H1 (cell line): ENCODE measurements at regions not wholly inside any gene's neighbourhood (a gene's known extent, or its start where the extent isn't known, plus 50 kb on each side); places are given as distances from the start of the nearest gene placed in this dataset.

Experiments used
- CTCF ChIA-PET: fragments of 300-600 bp; sonication (Branson Sonifier 250); formaldehyde crosslinking; loops from one replicate; lab custom pipeline; 2021; ENCODE audit not compliant: partially characterized antibody; lab: Charles Lee
- POLR2A ChIA-PET: fragments of 300-600 bp; sonication (Branson Sonifier 250); formaldehyde crosslinking; loops from one replicate; lab custom pipeline; 2021; ENCODE audit warnings: inconsistent platforms; ENCODE audit not compliant: partially characterized antibody; lab: Charles Lee
- DNase-seq, 2 experiments: peaks; one replicate each; pipeline versions ENCODE4 v3.0.0 to v3.0.0-alpha.2; 2010 to 2022; ENCODE audit warnings: low spot score in 2 of 2, low read depth in 1 of 2, mixed read lengths in 1 of 2
- FAIRE-seq: peaks from 2 replicates; lab custom pipeline; 2011; peaks lifted over from hg19 to GRCh38; lab: Jason Lieb, UNC
- H2AFZ ChIP-seq: 2 replicates; pipeline ENCODE4 v1.8.1; 2012; ENCODE audit warnings: low read length, inconsistent platforms
- H2AK5ac ChIP-seq: 2 replicates; pipeline ENCODE4 v1.6.1; 2013; ENCODE audit warnings: low read depth, low read length
- H2BK120ac ChIP-seq: replicated peaks from 2 replicates; pipeline ENCODE3; 2013; ENCODE audit warnings: low read depth, low read length, inconsistent platforms
- H2BK12ac ChIP-seq: 2 replicates; pipeline ENCODE4 v1.6.1; 2013; ENCODE audit warnings: low read depth, low read length
- H2BK15ac ChIP-seq: 2 replicates; pipeline ENCODE4 v1.6.1; 2013; ENCODE audit warnings: low read length
- H2BK20ac ChIP-seq: 2 replicates; pipeline ENCODE4 v1.6.1; 2013; ENCODE audit warnings: low read length
- H2BK5ac ChIP-seq: 2 replicates; pipeline ENCODE4 v1.6.1; 2013; ENCODE audit warnings: low read depth, low read length
- H3K14ac ChIP-seq: 2 replicates; pipeline ENCODE4 v1.6.1; 2013; ENCODE audit warnings: inconsistent platforms; ENCODE audit not compliant: insufficient read length
- H3K18ac ChIP-seq: 2 replicates; pipeline ENCODE4 v1.6.1; 2013; ENCODE audit warnings: low read length; ENCODE audit errors: extremely low read depth
- H3K23ac ChIP-seq: 2 replicates; pipeline ENCODE4 v1.6.1; 2013; ENCODE audit warnings: inconsistent platforms; ENCODE audit not compliant: insufficient read length
- H3K23me2 ChIP-seq: 2 replicates; pipeline ENCODE4 v1.6.1; 2013; ENCODE audit warnings: low read depth, low read length
- H3K27ac ChIP-seq: 2 replicates; pipeline ENCODE4 v1.6.1; 2011; ENCODE audit warnings: low read depth, low read length, inconsistent platforms
- H3K27me3 ChIP-seq, 4 experiments: replicated peaks in 1 of 4; 1 replicate in 1 of 4; 2 replicates in 3 of 4; pipeline versions ENCODE4 v1.6.1 to v1.8.1; 2011 to 2013; ENCODE audit warnings: low read length in 3 of 4, mild to moderate bottlenecking in 3 of 4, inconsistent platforms in 2 of 4, mixed read lengths in 2 of 4, moderate library complexity in 1 of 4; ENCODE audit not compliant: control insufficient read depth in 3 of 4, insufficient read depth in 3 of 4; ENCODE audit errors: extremely low read depth in 1 of 4
- H3K36me3 ChIP-seq, 4 experiments: 2 replicates each; pipeline versions ENCODE4 v1.6.1 to v1.8.1; 2011 to 2013; ENCODE audit warnings: mild to moderate bottlenecking in 4 of 4, low read length in 3 of 4, moderate library complexity in 2 of 4, control low read depth in 1 of 4, inconsistent platforms in 1 of 4; ENCODE audit not compliant: insufficient read depth in 4 of 4, control insufficient read depth in 2 of 4
- H3K4ac ChIP-seq: replicated peaks from 2 replicates; pipeline ENCODE3; 2013; ENCODE audit warnings: low read length, low read depth, mixed read lengths, inconsistent platforms; ENCODE audit not compliant: insufficient read length
- H3K4me1 ChIP-seq, 4 experiments: replicated peaks in 1 of 4; 1 replicate in 1 of 4; 2 replicates in 3 of 4; pipeline versions ENCODE4 v1.6.1 to v1.8.1; 2011 to 2013; ENCODE audit warnings: low read length in 3 of 4, inconsistent platforms in 2 of 4, mixed read lengths in 1 of 4; ENCODE audit not compliant: insufficient read depth in 4 of 4, control insufficient read depth in 3 of 4
- H3K4me2 ChIP-seq, 2 experiments: 2 replicates each; pipeline versions ENCODE4 v1.6.1 to v1.8.1; 2011 to 2013; ENCODE audit warnings: low read depth in 2 of 2, low read length in 2 of 2, control low read depth in 1 of 2, inconsistent platforms in 1 of 2, mild to moderate bottlenecking in 1 of 2; ENCODE audit not compliant: insufficient read depth in 1 of 2
- H3K4me3 ChIP-seq, 4 experiments: fragments of 200-600, 300-600 bp in 1 of 4; sonication (generic), shearing (Covaris generic), sonication (Bioruptor Twin) in 1 of 4; 2 replicates each; pipeline versions ENCODE4 v1.5.1 to v1.8.1; 2011 to 2016; ENCODE audit warnings: low read length in 4 of 4, low read depth in 3 of 4, control low read depth in 2 of 4, inconsistent platforms in 2 of 4, mild to moderate bottlenecking in 2 of 4, mixed read lengths in 1 of 4, moderate library complexity in 1 of 4; ENCODE audit not compliant: insufficient read depth in 2 of 4; ENCODE audit errors: extremely low read depth in 1 of 4
- H3K56ac ChIP-seq: replicated peaks from 2 replicates; pipeline ENCODE3; 2013; ENCODE audit warnings: low read depth, mild to moderate bottlenecking, mixed read lengths, low read length, inconsistent platforms; ENCODE audit not compliant: insufficient read length
- H3K79me1 ChIP-seq: 2 replicates; pipeline ENCODE4 v1.6.1; 2013; ENCODE audit warnings: low read depth, low read length, control low read depth
- H3K79me2 ChIP-seq, 2 experiments: 2 replicates each; pipeline versions ENCODE4 v1.6.1 to v1.8.1; 2012 to 2013; ENCODE audit warnings: low read length in 2 of 2, mild to moderate bottlenecking in 2 of 2, inconsistent platforms in 1 of 2; ENCODE audit not compliant: insufficient read depth in 2 of 2, control insufficient read depth in 1 of 2
- H3K9ac ChIP-seq, 4 experiments: replicated peaks in 1 of 4; 1 replicate in 1 of 4; 2 replicates in 3 of 4; pipeline versions ENCODE4 v1.6.1 to v1.8.1; 2011 to 2013; ENCODE audit warnings: low read depth in 3 of 4, low read length in 3 of 4, control low read depth in 2 of 4, mild to moderate bottlenecking in 2 of 4, moderate library complexity in 2 of 4, inconsistent platforms in 1 of 4; ENCODE audit errors: extremely low read depth in 1 of 4
- H3K9me3 ChIP-seq, 2 experiments: 2 replicates each; pipeline versions ENCODE4 v1.6.1 to v1.8.1; 2012 to 2013; ENCODE audit warnings: mild to moderate bottlenecking in 2 of 2, moderate library complexity in 2 of 2, control low read depth in 1 of 2, inconsistent platforms in 1 of 2, low read depth in 1 of 2, low read length in 1 of 2, mixed read lengths in 1 of 2; ENCODE audit not compliant: insufficient read depth in 2 of 2
- H4K20me1 ChIP-seq, 2 experiments: replicated peaks in 1 of 2; 2 replicates each; pipeline versions ENCODE3 to v1.8.1; 2011 to 2013; ENCODE audit warnings: inconsistent platforms in 2 of 2, low read length in 2 of 2, mild to moderate bottlenecking in 1 of 2; ENCODE audit not compliant: insufficient read depth in 2 of 2, control insufficient read depth in 1 of 2
- H4K5ac ChIP-seq: 2 replicates; pipeline ENCODE4 v1.6.1; 2013; ENCODE audit warnings: low read length, low read depth, mixed read lengths, inconsistent platforms; ENCODE audit not compliant: insufficient read length
- H4K8ac ChIP-seq: 2 replicates; pipeline ENCODE4 v1.8.0; 2013; ENCODE audit warnings: mild to moderate bottlenecking, moderate library complexity, low read length, inconsistent platforms; ENCODE audit not compliant: insufficient read depth; ENCODE audit errors: extremely low read depth
- H4K91ac ChIP-seq: replicated peaks from 2 replicates; pipeline ENCODE3; 2013; ENCODE audit warnings: low read length, mixed read lengths, inconsistent platforms; ENCODE audit not compliant: insufficient read length
- ATF3 ChIP-seq: IDR thresholded peaks from 2 replicates; pipeline ENCODE4 v1.6.1; 2011; ENCODE audit warnings: low read depth, mild to moderate bottlenecking, low read length; ENCODE audit not compliant: insufficient read depth
- BCL11A ChIP-seq, 2 experiments: IDR thresholded peaks; one replicate each; pipeline ENCODE4 v1.6.1; 2011; ENCODE audit warnings: low read depth in 2 of 2, low read length in 2 of 2, mild to moderate bottlenecking in 2 of 2
- CBX8 ChIP-seq: fragments of 300-800, 300-1000 bp; sonication (generic); IDR thresholded peaks from 2 replicates; pipeline ENCODE4 v1.7.1; 2016; ENCODE audit warnings: low read depth, low read length, borderline replicate concordance
- CHD2 ChIP-seq: IDR thresholded peaks from 2 replicates; pipeline ENCODE4 v1.6.1; 2012; ENCODE audit warnings: low read length, improper control_type of control experiment
- CTBP2 ChIP-seq: IDR thresholded peaks from 2 replicates; pipeline ENCODE4 v1.7.0; 2011; ENCODE audit warnings: borderline replicate concordance, mild to moderate bottlenecking, moderate library complexity, mixed read lengths, low read length; ENCODE audit not compliant: insufficient read depth, insufficient read length
- EGR1 ChIP-seq: IDR thresholded peaks from 2 replicates; pipeline ENCODE4 v1.6.1; 2011; ENCODE audit warnings: low read depth, low read length, borderline replicate concordance
- EP300 ChIP-seq, 2 experiments: IDR thresholded peaks; 1 replicate in 1 of 2; 2 replicates in 1 of 2; pipeline ENCODE4 v1.6.1; 2011 to 2012; ENCODE audit warnings: low read depth in 2 of 2, low read length in 2 of 2, mild to moderate bottlenecking in 2 of 2, borderline replicate concordance in 1 of 2, inconsistent platforms in 1 of 2, moderate library complexity in 1 of 2
- TAF1 ChIP-seq: IDR thresholded peaks from 2 replicates; pipeline ENCODE4 v1.6.1; 2011; ENCODE audit warnings: mild to moderate bottlenecking, low read depth, low read length
- TEAD4 ChIP-seq: IDR thresholded peaks from 2 replicates; pipeline ENCODE4 v1.6.1; 2012; ENCODE audit warnings: low read depth, low read length, inconsistent platforms, mixed read lengths
- ZNF274 ChIP-seq: IDR thresholded peaks from 2 replicates; pipeline ENCODE4 v1.7.0; 2012; ENCODE audit warnings: low read length, borderline replicate concordance; ENCODE audit errors: extremely low read depth
- WGBS, 2 experiments: shearing (Covaris generic) in 1 of 2; methylation state at CpG; one replicate each; pipeline versions ENCODE4 v1.1.6 to v1.1.7; 2013 to 2015; ENCODE audit warnings: low lambda C conversion rate in 2 of 2, mixed read lengths in 2 of 2, inconsistent platforms in 1 of 2, low coverage in 1 of 2, missing lambda C conversion rate in 1 of 2; ENCODE audit not compliant: insufficient replicate concordance in 2 of 2, insufficient coverage in 1 of 2, insufficient read length in 1 of 2; ENCODE audit errors: extremely low coverage in 1 of 2, missing lambda C conversion rate in 1 of 2; 5-methylcytosine and 5-hydroxymethylcytosine counted together

DNA sequence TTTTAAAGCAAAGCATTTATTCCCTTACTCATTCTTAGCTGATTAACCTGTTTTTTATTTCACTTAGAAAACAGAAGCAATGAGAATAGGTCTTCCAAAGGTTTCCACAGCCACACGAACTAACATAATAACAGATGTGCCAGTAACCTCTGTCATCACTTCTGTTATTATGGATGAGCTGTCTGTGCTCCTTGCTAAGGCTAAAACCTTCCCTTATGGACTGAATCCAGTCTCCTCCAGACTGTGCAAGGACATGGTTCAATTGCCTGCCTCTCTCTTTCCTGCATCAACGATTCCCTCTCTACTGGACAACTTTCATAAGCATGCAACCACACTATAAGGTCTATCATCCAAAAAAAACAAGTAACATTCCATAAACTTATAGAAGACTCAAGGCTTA, 1446.2 kb downstream of the MAT2B start:
- ChIA-PET POLR2A (no interaction called here), CTCF (no interaction called here)
- Histone ChIP-seq H2AFZ (no peak overlapping the region), H3K23ac (no peak overlapping the region), H3K23me2 (no peaks in the 10 kb centered on the region), H3K4ac (no peak overlapping the region), H3K4me3 (no peak overlapping the region), H3K4me1 (no peaks in the 10 kb centered on the region), H4K8ac (no peak overlapping the region), H2BK20ac (no peak overlapping the region), H2BK5ac (no peak overlapping the region), H3K27me3 (peaks cover 0 to 1% (median 0%) of the 10 kb centered on the region in 4 experiments; a peak in 1 of 7 replicates), H3K79me2 (no peaks in the 10 kb centered on the region), H2BK15ac (no peak overlapping the region), H3K9ac (no peak overlapping the region), H3K36me3 (no peaks in the 10 kb centered on the region), H3K79me1 (no peaks in the 10 kb centered on the region), H2AK5ac (no peak overlapping the region), H3K9me3 (no peaks in the 10 kb centered on the region), H3K14ac (no peak overlapping the region), H4K91ac (no peak overlapping the region), H4K5ac (no peak overlapping the region), H3K18ac (no peak overlapping the region), H2BK12ac (no peak overlapping the region), H3K4me2 (no peak overlapping the region), H3K56ac (no peak overlapping the region), H4K20me1 (no peaks in the 10 kb centered on the region), H3K27ac (no peak overlapping the region), H2BK120ac (no peak overlapping the region)
- FAIRE-seq (no peak), DNase-seq (no peak)
- WGBS, 2 experiments: 81% methylated on average over 2 of the region's 2 CpGs; no CpG with 5 or more reads in 1 of the 2 experiments
- TF ChIP-seq ATF3: no peak
- no peak for TF ChIP-seq EGR1
- TF ChIP-seq ZNF274: no peak
- TF ChIP-seq CBX8: no peak
- TF ChIP-seq BCL11A (IDR thresholded peaks at IDR 0.05; ENCODE audit: low read depth in 2 of 2, low read length in 2 of 2): no peak
- no peak for TF ChIP-seq CHD2
- no peak for TF ChIP-seq TEAD4
- no peak for TF ChIP-seq CTBP2
- TF ChIP-seq EP300 (IDR thresholded peaks at IDR 0.05; ENCODE audit: borderline replicate concordance in 1 of 2, low read depth in 2 of 2, low read length in 2 of 2): no peak
- no peak for TF ChIP-seq TAF1
